Activated naive CD8-positive, alpha-beta T cell treated with anti-CD3 and anti-CD28 coated beads for 36 hours (primary cell): ENCODE measurements at regions not wholly inside any gene's neighbourhood (a gene's known extent, or its start where the extent isn't known, plus 50 kb on each side); places are given as distances from the start of the nearest gene placed in this dataset.
A peak's percentile ranks its signal among the peaks of the same experiment; 100 is the strongest.

ENCODE experiments used
- DNase-seq: peaks from one replicate; pipeline ENCODE4 v3.0.0; 2021
- H3K27ac Mint-ChIP-seq: one replicate; pipeline ENCODE4 v1.8.0; 2022; ENCODE audit warnings: mild to moderate bottlenecking, moderate library complexity, mixed read lengths
- H3K27me3 Mint-ChIP-seq: one replicate; pipeline ENCODE4 v1.8.0; 2022; ENCODE audit warnings: mild to moderate bottlenecking, mixed read lengths
- H3K36me3 Mint-ChIP-seq: one replicate; pipeline ENCODE4 v1.8.0; 2021; ENCODE audit warnings: mild to moderate bottlenecking, mixed read lengths
- H3K4me1 Mint-ChIP-seq: one replicate; pipeline ENCODE4 v1.8.0; 2021; ENCODE audit warnings: mixed read lengths
- H3K4me3 Mint-ChIP-seq: one replicate; pipeline ENCODE4 v1.8.0; 2022; ENCODE audit warnings: mild to moderate bottlenecking, moderate library complexity, mixed read lengths
- H3K9me3 Mint-ChIP-seq: one replicate; pipeline ENCODE4 v1.8.0; 2022; ENCODE audit warnings: mixed read lengths

DNA sequence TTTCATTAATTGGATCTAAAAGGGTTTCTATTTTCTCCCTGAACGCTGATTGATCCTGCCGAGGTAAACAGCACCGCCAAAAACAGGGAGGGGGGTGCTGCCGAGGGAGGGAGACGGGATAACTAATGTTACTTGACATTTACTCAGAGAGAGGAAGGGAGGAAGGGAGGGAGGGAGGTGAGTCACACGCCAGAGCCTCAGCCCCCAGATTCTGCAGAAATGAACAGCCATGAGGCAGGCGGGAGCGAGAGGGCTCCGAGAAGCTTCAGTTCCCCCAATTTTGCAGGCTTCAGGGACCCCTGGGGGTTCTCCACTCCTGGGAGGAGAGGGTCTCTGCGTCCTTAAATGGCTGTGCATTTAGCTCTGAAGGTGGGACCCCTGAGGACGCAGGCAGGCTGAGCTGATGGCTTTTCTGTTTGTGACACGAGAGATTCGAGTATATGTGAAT, 59.1 kb upstream of the IER5L start:
- Mint-ChIP-seq H3K9me3 (peaks cover 9% of the 10 kb centered on the region), H3K4me1 (peaks cover 45% of the 10 kb centered on the region), H3K4me3 (peak overlapping the region; percentile 83), H3K27me3 (no peaks in the 10 kb centered on the region), H3K36me3 (peaks cover 3% of the 10 kb centered on the region), H3K27ac (peak overlapping the region; percentile 92)
- DNase-seq: peak; percentile 66

DNA sequence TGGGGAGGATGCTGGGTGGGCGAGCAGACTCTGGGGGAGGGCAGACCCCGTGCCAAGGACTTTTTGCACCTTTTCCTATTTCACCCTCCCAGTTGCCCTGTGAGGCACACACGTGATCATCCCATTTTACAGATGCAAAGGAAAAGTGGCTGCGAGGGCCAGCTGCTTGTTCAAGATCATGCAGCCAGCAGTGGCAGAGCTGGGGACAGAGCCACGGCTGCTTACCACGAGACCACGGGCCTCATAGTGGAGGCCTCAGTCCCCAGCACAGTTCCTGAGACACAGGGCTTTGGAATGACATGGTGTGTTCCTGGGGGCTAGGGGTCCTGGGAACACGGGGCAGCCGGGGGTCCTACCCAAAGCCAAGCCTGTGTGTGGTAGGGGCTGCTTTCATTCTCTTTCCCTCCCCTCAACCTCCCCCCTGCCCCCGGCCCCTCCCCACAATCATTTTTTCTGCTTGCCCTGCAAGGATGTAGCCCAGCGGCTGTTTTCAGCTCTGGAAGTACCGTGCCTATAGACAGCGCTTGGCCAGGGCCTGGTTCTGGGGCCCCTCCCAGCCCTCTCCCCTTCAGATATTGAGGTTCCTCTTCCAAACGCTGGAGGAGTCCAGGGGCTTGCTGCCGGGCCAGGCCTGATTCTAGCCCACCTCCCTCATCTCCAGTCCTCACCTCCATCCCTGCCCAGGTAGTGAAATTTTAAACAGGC, 58.5 kb upstream of the IER5L start:
- Mint-ChIP-seq H3K36me3 (peaks cover 3% of the 10 kb centered on the region), H3K4me3 (peak overlapping the region; percentile 83), H3K9me3 (peaks cover 9% of the 10 kb centered on the region), H3K4me1 (peaks cover 45% of the 10 kb centered on the region), H3K27me3 (no peaks in the 10 kb centered on the region), H3K27ac (peak overlapping the region; percentile 92)
- no peak for DNase-seq

GRCh38 chr9:129235931-129236331, 57.9 kb upstream of the IER5L start:
- peak; percentile 65 for DNase-seq
- Mint-ChIP-seq H3K4me3 (peak overlapping the region; percentile 49), H3K9me3 (peaks cover 9% of the 10 kb centered on the region), H3K27me3 (no peaks in the 10 kb centered on the region), H3K36me3 (peaks cover 3% of the 10 kb centered on the region), H3K27ac (peak overlapping the region; percentile 64), H3K4me1 (peaks cover 42% of the 10 kb centered on the region)

DNA sequence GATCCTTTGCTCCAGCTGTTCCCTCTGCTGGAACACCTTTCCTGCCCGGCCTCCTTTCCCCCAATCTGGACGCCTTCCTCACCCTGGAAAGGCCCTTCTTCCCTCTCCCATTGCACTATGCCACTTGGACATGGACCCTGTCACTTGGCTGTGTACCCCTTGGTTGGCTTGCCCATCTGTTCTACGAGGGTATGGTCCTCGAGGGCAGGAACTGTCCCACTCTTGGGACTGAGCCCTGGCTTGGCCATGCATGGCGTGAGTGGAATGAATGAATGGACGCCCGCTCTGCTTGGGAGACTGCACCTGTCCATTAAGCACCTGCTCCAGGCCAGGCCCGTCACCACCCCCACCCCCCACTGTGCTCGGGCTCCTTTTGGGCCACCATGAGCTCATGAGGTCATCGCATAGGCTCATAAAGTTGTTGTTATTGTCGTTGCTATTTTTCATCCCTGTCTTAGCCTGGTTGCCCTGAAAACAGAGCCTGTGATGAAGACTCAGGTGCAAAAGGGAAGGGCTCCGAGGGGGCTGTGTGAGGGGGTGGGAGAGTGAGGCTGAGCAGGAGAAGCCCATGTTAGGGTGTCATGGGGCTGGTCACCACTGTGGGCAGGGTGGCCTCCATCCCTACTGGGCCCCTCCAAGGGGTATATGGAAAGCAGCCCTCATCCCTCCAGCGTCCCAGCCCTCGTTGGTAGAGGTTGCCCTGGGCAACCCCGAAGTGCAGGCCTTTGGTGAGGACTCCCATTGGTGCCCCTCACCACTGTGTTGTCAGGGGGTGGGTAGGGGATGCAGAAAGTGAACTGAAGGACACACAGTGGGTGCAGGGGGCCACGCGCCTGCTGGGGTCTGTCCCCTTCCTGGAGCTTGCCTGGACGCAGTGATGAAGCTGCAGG, 57.2 kb upstream of the IER5L start:
- Mint-ChIP-seq H3K27me3 (no peaks in the 10 kb centered on the region), H3K4me3 (no peak overlapping the region), H3K9me3 (peaks cover 9% of the 10 kb centered on the region), H3K36me3 (peaks cover 3% of the 10 kb centered on the region), H3K27ac (peak overlapping the region; percentile 64), H3K4me1 (peaks cover 39% of the 10 kb centered on the region)
- DNase-seq: no peak

DNA sequence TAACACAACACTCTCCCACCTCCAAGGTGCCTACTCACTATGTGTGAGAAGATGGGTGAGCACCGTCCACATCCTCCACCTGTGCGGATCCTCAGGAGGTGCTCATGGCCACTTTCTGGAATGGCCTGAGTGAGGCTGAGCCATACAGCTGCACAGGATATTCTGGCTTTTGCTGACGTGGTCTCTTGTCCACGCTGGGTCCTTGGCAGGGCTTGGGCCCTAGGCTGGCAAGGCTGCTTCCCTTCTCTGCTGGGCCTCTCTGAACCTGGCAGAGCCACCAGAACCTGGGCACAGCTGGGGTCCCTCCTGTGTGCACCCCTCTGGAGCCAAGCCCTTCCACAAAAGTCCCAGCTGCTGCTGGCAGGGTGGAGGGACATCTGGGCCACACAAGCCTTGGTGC, 56.4 kb upstream of the IER5L start:
- Mint-ChIP-seq H3K4me1 (peaks cover 36% of the 10 kb centered on the region), H3K27me3 (no peaks in the 10 kb centered on the region), H3K27ac (no peak overlapping the region), H3K9me3 (peaks cover 9% of the 10 kb centered on the region), H3K36me3 (peaks cover 3% of the 10 kb centered on the region), H3K4me3 (no peak overlapping the region)
- no peak for DNase-seq

- DNase-seq: no peak
- peaks cover 9% of the 10 kb centered on the region for H3K9me3 Mint-ChIP-seq
- H3K27me3 Mint-ChIP-seq: no peaks in the 10 kb centered on the region
- H3K27ac Mint-ChIP-seq: no peak overlapping the region
- peaks cover 31% of the 10 kb centered on the region for H3K4me1 Mint-ChIP-seq
- no peak overlapping the region for H3K4me3 Mint-ChIP-seq
- peaks cover 3% of the 10 kb centered on the region for H3K36me3 Mint-ChIP-seq
Observed at GRCh38 chr9:129232839-129233591, 55.0 kb upstream of the IER5L start.

- peaks cover 9% of the 10 kb centered on the region for H3K9me3 Mint-ChIP-seq
- peaks cover 18% of the 10 kb centered on the region for H3K4me1 Mint-ChIP-seq
- H3K4me3 Mint-ChIP-seq: no peak overlapping the region
- peaks cover 3% of the 10 kb centered on the region for H3K36me3 Mint-ChIP-seq
- H3K27me3 Mint-ChIP-seq: no peaks in the 10 kb centered on the region
- no peak for DNase-seq
- H3K27ac Mint-ChIP-seq: no peak overlapping the region
Observed at GRCh38 chr9:129231759-129232158, 53.7 kb upstream of the IER5L start.

DNA sequence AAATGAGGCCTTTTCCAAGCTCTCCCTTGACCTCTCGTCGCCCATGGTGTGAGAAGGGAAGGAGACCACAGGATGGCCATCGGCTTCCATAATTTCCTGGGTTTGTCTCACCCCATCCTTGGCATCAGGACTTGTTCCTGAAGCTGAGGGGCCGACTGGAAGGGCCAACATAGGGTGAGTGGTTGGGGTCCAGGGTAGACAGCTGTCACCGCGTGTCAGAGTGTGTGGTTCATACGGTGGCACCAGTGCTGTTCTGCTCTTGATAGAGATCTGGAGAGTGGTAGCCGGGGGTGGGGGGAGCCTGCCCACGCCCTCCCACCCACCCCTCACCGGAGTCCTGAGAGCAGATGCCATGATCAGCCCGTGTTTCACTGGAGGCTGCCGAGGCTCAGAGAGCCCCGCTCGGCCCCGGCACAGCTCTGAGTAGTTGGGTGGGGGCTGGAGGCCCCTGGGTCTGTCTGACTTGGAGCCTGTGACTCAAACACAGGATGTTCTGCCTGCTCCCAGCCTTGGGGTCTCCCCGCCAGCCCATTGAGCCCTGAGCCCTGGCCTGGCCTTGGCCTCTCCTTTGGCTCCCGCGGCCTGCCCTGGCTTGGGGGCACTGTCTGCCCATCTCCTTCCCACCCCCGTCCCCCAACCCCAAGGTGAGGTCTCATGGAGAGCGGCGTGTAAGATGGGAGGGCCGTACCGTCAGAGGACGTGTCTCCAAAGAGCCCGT, 53.1 kb upstream of the IER5L start:
- DNase-seq: no peak
- H3K4me3 Mint-ChIP-seq: no peak overlapping the region
- H3K9me3 Mint-ChIP-seq: peaks cover 9% of the 10 kb centered on the region
- no peaks in the 10 kb centered on the region for H3K27me3 Mint-ChIP-seq
- H3K4me1 Mint-ChIP-seq: peaks cover 17% of the 10 kb centered on the region
- no peak overlapping the region for H3K27ac Mint-ChIP-seq
- peaks cover 3% of the 10 kb centered on the region for H3K36me3 Mint-ChIP-seq

DNA sequence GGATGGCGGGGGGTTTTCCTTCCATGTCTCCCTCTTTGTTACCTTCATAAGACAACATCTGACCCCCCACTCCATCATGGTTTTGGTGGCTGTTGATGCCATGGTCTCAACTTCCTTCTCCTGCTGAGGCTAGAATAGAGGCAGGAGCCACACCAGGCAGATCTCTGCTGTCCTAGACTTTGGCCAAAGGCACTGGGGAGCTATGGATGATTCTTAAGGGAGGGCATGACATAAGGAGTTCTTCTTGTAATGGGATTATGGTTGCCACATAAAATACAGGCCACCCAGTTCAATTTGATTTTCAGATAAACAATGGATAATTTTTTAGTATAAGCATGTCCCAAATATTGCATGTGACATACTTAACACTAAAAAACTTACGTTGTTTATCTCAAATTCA, 52.2 kb upstream of the IER5L start:
- DNase-seq: no peak
- Mint-ChIP-seq H3K27me3 (no peaks in the 10 kb centered on the region), H3K4me1 (peaks cover 15% of the 10 kb centered on the region), H3K36me3 (peaks cover 3% of the 10 kb centered on the region), H3K9me3 (peaks cover 9% of the 10 kb centered on the region), H3K4me3 (no peak overlapping the region), H3K27ac (peak overlapping the region; percentile 52)
